ENCODE measurements at regions not wholly inside any gene's neighbourhood (a gene's known extent, or its start where the extent isn't known, plus 50 kb on each side); places are given as distances from the start of the nearest gene placed in this dataset.
"Not testable (repeated sequence)": the region's sequence is repeated elsewhere in the genome, so short reads cannot be mapped to it uniquely, and the experiment has no call there.

GRCh38 chr7:131924857-131925256, 368.4 kb upstream of the PODXL start:
- Histone ChIP-seq H3K9ac (no peak overlapping the region), H3K4me1 (ENCODE audit: low read depth, poor library complexity, severe bottlenecking) (no peaks in the 10 kb centered on the region), H3K27me3 (ENCODE audit: insufficient read depth, low read depth) (no peaks in the 10 kb centered on the region), H3K36me3 (ENCODE audit: insufficient read depth) (no peaks in the 10 kb centered on the region), H3K4me3 (IDR thresholded peaks at IDR 0.05; ENCODE audit: insufficient read depth, low read depth, low read length) (no peak overlapping the region), H3K4me2 (no peak overlapping the region), H4K20me1 (ENCODE audit: insufficient read depth) (no peaks in the 10 kb centered on the region), H3K79me2 (ENCODE audit: insufficient read depth, low read depth) (no peaks in the 10 kb centered on the region), H2AFZ (ENCODE audit: low read depth) (no peak overlapping the region), H3K27ac (no peak overlapping the region)
- TF ChIP-seq CTCF (conservative IDR thresholded peaks at IDR 0.05; ENCODE audit: low read depth, low read length), result no peak

- H3K36me3 ChIP-seq (ENCODE audit: insufficient read depth); H4K20me1 ChIP-seq (ENCODE audit: insufficient read depth); H3K4me2 ChIP-seq; H3K4me3 ChIP-seq (IDR thresholded peaks at IDR 0.05; ENCODE audit: insufficient read depth, low read depth, low read length); H3K27me3 ChIP-seq (ENCODE audit: insufficient read depth, low read depth); H3K79me2 ChIP-seq (ENCODE audit: insufficient read depth, low read depth); H3K4me1 ChIP-seq (ENCODE audit: low read depth, poor library complexity, severe bottlenecking); H3K9ac ChIP-seq; H3K27ac ChIP-seq; H2AFZ ChIP-seq (ENCODE audit: low read depth): not testable (repeated sequence)
Measured at GRCh38 chr7:131922948-131923347, 366.5 kb upstream of the PODXL start.

GRCh38 chr7:131921016-131921415, 364.6 kb upstream of the PODXL start:
- no peak for TF ChIP-seq CTCF (conservative IDR thresholded peaks at IDR 0.05; ENCODE audit: low read depth, low read length)
- Histone ChIP-seq H3K27me3 (ENCODE audit: insufficient read depth, low read depth) (no peaks in the 10 kb centered on the region), H2AFZ (ENCODE audit: low read depth) (no peak overlapping the region), H3K4me1 (ENCODE audit: low read depth, poor library complexity, severe bottlenecking) (no peaks in the 10 kb centered on the region), H3K4me2 (no peak overlapping the region), H3K4me3 (IDR thresholded peaks at IDR 0.05; ENCODE audit: insufficient read depth, low read depth, low read length) (no peak overlapping the region), H3K79me2 (ENCODE audit: insufficient read depth, low read depth) (no peaks in the 10 kb centered on the region), H3K27ac (no peak overlapping the region), H3K36me3 (ENCODE audit: insufficient read depth) (no peaks in the 10 kb centered on the region), H4K20me1 (ENCODE audit: insufficient read depth) (no peaks in the 10 kb centered on the region), H3K9ac (no peak overlapping the region)

- Histone ChIP-seq H3K9ac (no peak overlapping the region), H3K27ac (no peak overlapping the region), H3K79me2 (ENCODE audit: insufficient read depth, low read depth) (no peaks in the 10 kb centered on the region), H3K36me3 (ENCODE audit: insufficient read depth) (no peaks in the 10 kb centered on the region), H3K27me3 (ENCODE audit: insufficient read depth, low read depth) (no peaks in the 10 kb centered on the region), H3K4me1 (ENCODE audit: low read depth, poor library complexity, severe bottlenecking) (no peaks in the 10 kb centered on the region), H3K4me2 (no peak overlapping the region), H4K20me1 (ENCODE audit: insufficient read depth) (no peaks in the 10 kb centered on the region), H2AFZ (ENCODE audit: low read depth) (no peak overlapping the region), H3K4me3 (IDR thresholded peaks at IDR 0.05; ENCODE audit: insufficient read depth, low read depth, low read length) (no peak overlapping the region)
- no peak for TF ChIP-seq CTCF (conservative IDR thresholded peaks at IDR 0.05; ENCODE audit: low read depth, low read length)
Measured at GRCh38 chr7:131919920-131920709, 363.7 kb upstream of the PODXL start.

- no peak overlapping the region for H3K27ac ChIP-seq
- H3K4me3 ChIP-seq (IDR thresholded peaks at IDR 0.05; ENCODE audit: insufficient read depth, low read depth, low read length), result no peak overlapping the region
- TF ChIP-seq CTCF (conservative IDR thresholded peaks at IDR 0.05; ENCODE audit: low read depth, low read length), result no peak
- H3K27me3 ChIP-seq (ENCODE audit: insufficient read depth, low read depth), result no peaks in the 10 kb centered on the region
- H2AFZ ChIP-seq (ENCODE audit: low read depth), result no peak overlapping the region
- no peak overlapping the region for H3K9ac ChIP-seq
- H3K79me2 ChIP-seq (ENCODE audit: insufficient read depth, low read depth), result no peaks in the 10 kb centered on the region
- no peak overlapping the region for H3K4me2 ChIP-seq
- H4K20me1 ChIP-seq (ENCODE audit: insufficient read depth), result no peaks in the 10 kb centered on the region
- no peaks in the 10 kb centered on the region for H3K36me3 ChIP-seq (ENCODE audit: insufficient read depth)
- H3K4me1 ChIP-seq (ENCODE audit: low read depth, poor library complexity, severe bottlenecking), result no peaks in the 10 kb centered on the region
Measured at GRCh38 chr7:131911112-131911511, 354.7 kb upstream of the PODXL start.
